ENCODE measurements at regions not wholly inside any gene's neighbourhood (a gene's known extent, or its start where the extent isn't known, plus 50 kb on each side); places are given as distances from the start of the nearest gene placed in this dataset.
"Not testable (repeated sequence)": the region's sequence is repeated elsewhere in the genome, so short reads cannot be mapped to it uniquely, and the experiment has no call there.

DNA sequence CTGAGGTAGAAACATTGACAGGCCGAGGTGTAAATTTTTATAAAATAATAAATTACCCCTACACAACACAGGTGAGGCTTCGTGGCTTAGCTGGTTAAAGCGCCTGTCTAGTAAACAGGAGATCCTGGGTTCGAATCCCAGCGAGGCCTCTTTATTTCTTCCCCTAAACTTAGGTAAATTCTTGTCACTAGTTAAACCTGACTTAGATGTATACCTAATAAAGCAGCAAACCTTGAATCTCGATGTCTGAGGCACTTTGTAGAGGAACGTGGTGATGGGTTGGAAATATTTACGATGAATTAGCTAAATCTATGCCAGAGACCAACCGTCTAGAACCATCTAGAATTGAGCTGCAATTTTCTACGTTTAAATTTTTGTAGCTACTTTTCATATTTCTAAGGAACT, 185.6 kb downstream of the OR2B2 start:
- peak; percentile 68 for DNase-seq

DNA sequence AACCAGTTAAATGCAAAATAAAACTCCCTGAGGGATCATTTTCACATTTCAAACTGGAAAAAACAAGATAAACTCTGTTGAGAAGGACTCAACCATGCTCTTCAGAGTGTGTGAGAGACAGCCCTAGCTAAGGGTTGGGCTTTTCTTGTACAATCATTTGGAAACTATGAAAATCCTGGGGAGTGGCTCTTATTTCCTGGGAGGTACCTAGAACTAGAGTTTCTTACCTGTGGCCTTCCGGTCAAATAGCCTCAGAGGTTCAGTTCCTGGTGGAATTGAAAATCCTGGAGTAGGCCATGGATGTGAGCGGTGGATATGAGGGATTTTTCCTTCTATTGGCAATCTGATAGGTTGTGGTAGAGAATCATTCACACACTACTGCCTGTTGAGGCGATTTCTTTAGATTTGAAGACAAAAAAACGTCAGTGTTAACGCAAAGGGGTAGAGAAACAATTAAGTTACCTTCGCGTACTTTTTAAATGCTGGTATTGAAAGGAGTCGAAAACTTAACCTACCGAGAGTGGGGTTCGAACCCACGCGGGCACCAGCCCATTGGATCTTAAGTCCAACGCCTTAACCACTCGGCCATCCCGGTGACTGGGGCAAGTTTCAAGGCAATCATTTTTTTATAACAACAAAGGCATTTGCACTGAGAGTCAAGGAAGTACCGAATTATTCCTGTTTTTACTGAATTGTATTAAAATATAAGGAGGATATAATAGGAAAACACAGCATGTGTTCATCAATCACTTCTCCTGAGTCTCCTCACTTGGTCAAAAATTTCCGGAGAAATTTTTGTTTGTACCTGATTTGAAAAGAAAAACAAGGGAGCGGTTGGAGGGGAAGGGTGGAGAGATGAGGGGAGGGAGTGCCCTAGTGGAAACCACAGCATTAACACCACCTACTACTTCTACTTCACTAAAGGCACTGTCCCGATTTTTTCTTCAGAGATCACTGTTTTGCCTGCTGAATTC, 191.3 kb downstream of the OR2B2 start:
- peak; percentile 75 for DNase-seq

DNA sequence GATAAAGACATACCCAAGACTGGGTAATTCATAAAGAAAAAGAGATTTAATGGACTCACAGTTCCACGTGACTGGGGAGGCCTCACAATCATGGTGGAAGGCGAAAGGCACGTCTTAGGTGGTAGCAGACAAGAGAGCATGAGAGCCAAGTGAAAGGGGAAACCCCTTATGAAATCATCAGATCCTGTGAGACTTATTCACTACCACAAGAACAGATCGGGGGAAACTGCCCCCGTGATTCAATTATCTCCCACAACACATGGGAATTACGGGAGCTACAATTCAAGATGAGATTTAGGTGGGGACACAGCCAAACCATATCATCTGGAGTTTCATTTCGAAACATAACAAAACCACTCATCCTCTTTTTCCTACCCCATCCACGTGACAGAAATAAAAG, 193.2 kb downstream of the OR2B2 start:
- DNase-seq: peak; percentile 70

DNA sequence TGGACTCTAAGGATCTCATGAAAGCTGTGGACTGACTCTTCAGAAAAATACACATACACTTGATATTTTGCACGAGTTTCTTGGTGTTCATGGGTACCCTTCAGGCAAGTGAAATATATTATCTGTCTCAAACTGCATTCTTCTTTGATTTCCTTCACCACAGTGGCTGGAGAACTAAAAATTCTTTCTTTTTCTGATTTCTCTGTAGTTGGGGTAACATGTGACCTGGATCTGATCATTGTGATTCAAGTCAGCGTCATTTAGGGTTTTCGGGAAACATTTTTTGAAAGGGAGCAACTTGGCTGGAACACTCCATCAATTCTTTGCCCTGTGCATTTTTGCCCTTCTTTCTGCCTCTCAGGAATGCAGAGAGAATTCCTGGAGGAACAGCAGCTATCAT, 205.8 kb downstream of the OR2B2 start:
- DNase-seq: no peak

DNA sequence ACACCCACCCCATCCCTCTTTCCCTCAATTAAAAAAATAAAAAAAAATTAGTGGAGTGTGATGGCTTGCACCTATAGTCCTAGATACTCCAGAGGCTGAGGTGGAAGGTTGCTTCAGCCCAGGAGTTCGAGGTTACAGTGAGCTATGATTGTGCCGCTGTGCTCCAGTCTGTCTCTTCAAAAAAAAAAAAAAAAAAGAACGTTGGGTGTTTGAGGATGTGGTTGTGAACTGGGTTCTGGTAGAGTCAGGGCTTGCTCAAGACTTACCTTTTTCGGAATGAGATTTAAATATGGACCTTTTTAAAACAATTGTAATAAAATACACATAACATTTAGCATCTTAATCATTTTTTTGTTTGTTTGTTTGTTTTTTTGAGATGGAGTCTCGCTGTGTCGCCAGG, 211.9 kb downstream of the OR2B2 start:
- no peak for DNase-seq

DNA sequence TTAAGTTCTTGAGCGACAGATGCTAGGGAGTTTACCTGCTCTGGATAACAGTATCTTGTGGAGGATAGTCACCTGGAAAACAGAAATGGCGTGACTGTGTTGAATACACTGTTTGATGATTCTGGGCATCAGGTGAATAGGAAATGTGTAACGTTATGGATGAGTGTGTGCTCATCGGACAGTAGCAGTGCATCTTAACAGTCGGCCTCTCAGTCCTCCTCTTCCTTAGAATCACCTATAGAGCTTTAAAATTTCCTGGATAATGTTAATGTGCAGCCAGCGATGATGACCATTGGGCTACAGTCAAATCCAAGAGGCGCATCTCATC, 217.7 kb downstream of the OR2B2 start:
- DNase-seq: no peak

DNA sequence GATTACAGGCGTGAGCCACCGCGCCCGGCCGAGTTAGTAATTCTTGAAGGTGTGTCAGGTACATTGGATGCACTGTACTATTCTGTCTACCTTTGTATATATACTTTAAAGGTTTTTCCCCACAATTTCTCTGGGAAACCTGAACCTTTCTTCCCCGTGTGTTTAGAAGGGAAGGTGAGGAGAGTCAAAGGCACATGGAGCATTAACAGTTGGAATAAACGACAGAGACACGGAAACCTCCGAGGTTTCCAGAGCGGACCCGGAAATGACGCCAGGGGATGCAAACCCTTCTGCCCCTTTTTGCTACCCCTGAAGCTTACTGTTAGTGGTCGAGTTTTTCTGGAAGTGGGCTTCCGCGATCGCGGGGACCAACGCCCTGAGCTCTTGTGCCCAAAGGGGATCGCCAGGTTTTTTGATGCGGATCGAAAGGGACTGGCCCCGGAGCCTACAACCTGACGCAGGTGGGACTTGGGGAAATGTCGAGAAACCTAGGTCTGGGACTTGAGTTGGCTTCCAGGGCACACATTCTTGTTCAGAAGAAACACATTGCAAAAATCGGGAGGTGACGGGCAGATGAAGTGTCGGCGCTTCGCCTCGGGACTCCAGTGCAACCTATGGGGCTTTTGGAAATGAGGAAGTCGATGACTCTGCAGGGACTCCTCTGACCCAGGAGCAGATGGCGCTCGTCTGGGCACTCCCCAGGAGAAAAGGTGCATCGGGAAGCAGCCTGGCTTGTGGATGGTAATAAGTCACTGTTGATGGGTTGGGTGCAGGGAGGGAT, 218.2 kb downstream of the OR2B2 start:
- DNase-seq: peak; percentile 81

DNA sequence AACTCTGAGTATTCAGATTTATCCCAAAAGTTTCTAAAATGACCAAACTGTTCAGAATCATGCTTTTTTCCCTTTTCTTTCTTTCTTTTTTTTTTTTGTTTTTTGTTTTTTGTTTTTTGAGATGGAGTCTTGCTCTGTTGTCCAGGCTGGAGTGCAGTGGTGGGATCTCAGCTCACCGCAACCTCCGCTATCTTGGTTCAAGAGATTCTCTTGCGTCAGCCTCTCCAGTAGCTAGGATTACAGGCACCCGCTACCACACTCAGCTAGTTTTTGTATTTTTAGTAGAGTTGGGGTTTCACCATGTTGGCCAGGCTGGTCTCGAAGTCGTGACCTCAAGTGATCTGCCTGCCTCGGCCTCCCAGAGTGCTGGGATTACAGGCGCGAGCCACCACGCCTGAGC, 219.2 kb upstream of the ZNF184 start:
- DNase-seq: not testable (repeated sequence)

DNA sequence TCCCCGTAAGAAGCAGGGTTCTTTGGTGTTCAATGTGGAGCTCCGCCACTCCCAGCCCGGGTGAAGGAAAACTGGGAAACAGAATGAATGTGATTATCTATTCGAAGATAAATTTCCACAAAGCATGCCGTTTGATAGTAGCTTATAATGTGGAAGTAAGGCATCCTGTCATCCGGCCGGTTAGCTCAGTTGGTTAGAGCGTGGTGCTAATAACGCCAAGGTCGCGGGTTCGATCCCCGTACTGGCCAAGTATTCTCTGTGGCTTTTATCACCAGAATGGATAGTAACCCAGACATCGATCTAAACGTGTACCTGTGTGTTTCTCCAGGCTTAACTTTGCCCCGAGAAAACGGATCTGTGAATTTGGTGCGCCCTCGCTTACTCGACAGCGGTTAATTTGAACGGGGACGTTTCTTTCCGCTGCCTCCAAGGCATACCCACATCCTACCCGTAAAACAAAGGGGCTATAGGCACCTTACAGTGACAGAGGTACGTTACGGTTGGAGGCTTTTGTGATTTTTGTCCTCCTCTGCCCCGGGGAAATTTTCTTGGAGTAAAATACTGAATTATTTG, 215.2 kb upstream of the ZNF184 start:
- DNase-seq: peak; percentile 97

DNA sequence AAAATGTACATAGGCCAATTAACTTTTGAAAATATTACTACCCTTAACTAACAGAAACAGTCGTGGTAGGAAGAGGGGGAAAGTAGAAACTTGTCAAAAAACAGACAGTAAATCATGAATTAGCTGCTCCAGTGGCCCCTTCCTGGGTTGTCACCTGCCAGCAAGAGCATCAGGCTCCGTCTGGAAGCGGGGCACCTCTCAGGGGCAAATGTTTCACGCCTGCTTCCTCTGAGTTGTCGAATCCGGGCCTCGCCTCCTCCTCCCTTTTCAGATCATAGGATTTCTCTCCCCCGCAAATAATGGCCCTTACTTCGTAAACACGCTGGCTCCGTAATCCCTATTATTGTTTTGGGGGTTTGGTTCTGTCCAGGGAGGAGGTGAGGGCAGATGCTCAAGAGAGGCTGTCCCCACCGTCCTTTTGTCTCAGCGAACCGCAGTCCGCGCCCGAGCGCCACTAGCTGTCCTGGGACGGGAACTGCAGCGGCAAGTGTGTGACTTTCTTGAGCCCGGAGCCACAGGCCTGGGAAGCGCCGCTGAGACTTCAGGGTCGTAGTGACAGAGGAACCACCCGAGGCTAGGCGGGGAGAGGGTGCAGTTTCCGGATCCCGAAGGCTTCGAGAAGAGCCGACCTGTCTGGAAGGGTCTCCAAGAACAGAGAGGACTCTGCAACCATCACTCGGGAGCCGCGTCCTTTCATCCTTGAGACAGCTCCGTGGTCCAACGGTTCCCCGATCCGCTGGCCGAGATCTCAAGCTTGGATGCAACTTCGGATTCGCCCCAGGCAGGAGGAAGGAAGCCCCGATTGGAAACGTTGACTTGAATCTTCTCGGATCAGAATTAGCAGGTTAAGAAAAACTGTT, 214.5 kb upstream of the ZNF184 start:
- DNase-seq: peak; percentile 96

DNA sequence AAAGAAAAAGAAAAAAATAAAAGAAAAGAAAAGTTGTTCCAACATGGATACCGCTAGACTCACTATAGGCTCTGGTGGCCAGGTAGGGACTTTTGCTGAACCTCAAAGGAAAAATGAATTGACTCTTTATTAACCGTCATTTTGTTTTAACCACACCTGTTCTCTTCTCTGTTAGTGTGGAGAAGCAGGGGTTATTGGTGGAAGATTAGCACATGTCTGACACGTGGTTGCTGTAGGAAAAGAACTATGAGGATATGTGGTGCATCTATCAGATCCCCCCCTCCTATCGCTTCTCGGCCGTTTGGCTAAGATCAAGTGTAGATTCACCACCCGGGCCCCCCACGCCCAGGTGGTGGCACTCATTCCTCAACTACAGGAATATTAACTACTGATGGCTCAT, 212.4 kb upstream of the ZNF184 start:
- no peak for DNase-seq

DNA sequence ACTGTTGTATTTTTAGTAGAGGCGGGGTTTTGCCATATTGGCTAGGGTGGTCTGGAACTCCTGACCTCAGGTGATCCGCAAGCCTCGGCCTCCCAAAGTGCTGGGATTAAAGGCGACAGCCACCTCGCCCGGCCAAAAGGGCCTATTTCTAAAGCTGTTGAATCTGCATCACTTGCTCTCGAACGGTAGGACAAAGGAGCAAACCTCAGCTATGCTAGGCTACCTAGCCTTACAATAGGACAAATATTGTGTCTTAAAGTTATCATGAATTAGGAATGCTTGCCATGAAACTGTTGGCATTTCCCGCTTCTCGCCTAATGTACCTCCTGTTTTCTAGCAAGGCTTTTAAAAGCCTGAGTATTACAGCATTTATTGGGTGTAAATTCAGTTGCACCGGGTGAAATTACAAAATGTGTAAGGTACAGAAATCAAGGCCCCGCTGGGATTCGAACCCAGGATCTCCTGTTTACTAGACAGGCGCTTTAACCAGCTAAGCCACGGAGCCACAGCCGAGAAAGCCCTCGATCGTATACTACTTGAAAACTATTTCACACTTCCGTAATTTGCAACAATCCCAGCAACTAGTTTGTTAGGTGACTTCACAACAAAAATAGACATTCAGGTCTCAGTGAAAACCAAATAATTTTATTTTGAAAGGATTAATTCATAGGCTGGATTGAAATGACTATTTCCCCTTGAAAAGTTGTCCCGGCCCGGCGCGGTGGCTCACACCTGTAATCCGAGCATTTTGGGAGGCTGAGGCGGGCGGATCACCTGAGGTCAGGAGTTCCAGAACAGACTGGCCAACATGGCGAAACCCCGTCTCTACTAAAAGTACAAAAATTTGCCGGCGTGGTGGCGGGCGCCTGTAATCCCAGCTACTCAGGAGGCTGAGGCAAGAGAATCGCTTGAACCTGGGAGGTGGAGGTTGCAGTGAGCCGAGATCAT, 211.6 kb upstream of the ZNF184 start:
- peak; percentile 96 for DNase-seq

DNA sequence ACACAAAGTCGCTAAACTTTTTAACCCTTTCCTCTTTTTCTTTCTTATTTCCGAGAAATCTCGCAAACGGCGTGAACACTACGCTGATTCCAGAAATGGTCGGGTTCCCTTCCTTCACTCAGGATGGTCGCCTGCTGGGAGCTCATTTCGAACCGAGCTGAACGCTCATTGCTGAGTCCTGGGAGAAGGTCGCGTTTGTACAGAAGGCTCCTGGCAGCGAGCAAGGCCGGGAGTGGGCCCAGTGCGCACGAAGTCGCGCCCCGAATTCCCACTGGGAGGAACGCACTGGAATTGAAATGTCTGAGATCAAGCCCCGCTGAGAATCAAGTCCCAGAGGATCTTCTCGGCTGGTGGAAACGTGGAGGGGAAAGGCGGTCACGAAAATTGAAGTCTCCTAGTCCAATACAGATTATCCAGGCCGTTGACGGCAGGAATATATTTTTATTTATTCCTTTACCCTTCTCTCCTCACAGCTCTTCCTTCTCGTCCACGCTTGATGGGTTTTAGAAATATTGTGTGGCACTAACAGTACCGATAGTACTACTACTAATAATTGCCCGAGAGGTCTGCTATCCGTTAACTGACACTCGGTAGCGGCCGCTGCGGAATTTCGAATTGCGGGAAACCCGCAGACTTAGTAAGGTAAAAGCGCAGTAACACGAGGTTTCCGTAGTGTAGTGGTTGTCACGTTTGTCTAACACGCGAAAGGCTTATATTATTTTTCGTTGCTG, 207.2 kb upstream of the ZNF184 start:
- peak; percentile 60 for DNase-seq

DNA sequence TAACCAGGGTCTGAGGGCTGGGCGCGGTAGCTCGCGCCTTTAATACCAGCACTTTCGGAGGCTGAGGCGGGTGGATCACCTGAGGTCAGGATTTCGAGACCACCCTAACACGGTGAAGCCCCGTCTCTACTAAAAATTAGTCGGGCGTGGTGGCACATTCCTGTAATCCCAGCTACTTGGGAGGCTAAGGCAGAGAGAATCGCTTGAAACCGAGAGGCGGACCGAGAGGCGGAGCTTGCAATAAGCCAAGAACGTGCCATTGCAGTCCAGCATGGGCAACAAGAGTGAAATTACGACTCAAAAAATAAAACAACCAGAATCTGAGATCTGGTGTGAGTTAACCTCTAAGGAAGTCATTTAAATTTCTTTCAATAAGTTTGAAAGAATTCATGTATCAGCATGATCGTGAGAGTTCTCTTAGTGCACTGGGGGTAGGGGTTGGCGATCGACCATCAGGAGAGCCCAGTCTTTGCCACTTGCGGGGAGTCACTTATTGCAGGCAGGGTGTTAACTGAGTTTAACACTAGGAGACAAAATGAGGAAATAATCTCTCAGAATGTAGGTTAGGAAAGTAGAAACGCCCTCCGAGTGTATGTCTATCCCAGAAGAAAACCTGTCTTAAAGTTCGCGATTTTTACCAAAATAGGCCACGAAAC, 206.5 kb upstream of the ZNF184 start:
- peak; percentile 71 for DNase-seq

DNA sequence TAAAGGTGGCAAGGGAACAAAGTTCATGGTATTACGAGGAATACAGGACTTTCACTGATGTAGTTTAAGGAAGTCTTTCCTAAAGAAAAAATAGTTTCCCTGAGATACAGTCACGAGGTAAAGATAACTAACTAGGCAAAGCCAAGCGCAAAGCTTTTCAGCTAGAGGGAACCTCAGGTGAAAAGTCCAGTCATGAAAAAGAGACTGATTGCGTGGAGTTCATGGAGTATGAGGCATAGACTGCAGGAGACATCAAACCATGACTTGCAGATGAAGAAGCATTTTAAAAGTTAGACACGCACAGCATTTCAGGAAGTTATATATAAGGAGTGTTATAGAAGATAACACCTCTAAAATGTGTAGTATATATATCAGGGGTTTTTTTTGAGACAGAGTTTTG, 205.6 kb upstream of the ZNF184 start:
- DNase-seq: peak; percentile 66

DNA sequence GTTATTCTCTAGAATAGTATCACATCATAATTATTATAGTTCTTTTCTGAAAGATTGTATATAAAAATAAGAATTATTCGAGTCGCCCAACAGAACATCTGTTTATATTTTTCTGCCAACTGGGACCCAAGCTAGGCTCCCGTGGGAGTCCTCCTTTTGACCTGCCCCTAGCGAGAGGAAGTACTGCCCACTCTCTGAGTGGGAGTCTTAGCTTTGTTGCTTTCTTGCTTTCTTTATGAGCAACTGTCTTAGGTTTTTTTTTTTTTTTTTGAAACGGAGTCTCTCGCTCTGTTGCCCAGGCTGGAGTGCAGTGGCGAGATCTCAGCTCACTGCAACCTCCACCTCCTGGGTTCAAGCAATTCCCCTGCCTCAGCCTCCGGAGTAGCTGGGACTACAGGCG, 202.0 kb upstream of the ZNF184 start:
- DNase-seq: no peak

DNA sequence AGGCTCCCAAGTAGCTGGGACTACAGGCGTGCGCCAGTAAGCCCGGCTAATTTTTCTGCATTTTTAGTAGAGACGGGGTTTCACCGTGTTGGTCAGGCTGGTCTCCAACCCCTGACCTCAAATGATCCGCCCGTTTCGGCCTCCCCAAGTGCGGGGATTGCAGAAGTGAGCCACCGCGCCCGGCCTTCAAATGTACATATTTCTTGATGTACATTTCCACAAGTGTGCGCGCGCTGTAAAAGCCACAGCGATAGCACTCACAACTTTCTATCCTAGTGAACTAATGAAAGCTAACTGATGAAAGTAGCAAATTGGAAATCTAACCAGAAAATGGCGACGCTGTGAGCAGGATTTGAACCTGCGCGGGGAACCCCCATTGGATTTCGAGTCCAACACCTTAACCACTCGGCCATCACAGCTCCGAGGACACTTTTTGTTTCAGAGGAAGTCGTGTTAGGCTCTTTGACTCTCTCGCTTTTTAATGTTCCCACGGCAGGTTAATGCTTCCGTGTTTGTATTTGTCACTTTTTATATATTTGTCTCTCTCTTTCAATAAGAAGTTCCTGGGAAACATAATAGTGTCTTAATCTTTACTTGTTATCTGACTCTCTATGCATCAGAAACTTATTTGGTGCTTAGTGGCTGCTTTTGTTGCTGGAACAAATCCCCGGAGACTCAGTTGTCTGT, 199.4 kb upstream of the ZNF184 start:
- DNase-seq: peak; percentile 96

DNA sequence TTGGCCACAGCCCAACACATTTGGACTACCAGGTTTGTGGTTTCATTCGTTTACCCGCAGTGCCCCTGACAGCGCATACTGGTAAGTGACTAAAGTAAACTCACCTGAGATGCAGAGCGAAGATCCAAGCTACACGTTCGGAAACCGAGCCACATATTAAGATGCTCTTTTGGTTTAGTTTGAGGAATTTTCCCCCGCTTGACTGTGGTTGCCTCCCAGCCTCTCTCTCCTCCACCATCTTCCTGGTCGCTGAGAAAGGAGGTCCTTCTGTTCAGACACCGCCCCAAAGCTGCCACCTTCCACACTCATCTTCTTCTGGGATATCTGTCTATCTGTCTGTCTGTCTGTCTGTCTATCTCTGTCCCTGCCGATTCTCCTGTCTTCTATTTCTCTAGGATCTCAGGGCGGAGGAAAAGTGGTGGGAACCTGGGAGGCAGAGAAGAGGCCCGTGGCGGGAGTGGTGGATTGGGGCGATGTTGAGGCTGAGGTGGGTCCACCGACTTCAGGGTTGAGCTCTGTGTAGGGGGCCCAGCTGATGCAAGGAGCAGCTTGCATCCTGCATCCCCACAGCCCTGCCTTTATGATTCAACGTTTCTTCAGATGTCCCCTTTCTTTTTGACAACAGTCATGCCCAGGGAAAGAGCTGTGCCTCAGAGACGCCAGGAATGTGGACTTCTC, 196.9 kb upstream of the ZNF184 start:
- DNase-seq: peak; percentile 72

DNA sequence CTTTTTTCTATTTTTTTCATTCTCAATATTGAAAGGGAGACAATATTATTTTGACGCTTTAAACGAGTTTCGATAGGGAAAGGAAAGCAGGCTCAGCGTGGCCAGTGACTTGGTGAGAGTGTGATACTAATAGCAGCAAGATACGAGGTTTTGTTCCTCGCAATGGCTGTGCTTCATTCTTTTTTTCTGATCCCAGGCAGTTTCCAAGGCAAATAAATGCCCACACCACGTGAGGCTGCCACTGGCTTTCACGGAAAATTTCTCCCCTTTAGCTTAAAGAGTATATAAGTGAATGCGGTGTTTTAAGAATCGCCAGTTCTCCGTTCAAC, 196.4 kb upstream of the ZNF184 start:
- peak; percentile 84 for DNase-seq

Measured in OCI-M1 (cell line).